PC-3 (cell line): ENCODE measurements at regions not wholly inside any gene's neighbourhood (a gene's known extent, or its start where the extent isn't known, plus 50 kb on each side); places are given as distances from the start of the nearest gene placed in this dataset.

Experiments used
- ATAC-seq: fragments of 200-7000 bp; cut with Tn5 transposase; 2 replicates; pipeline ENCODE4 v1.9.1; 2020; ENCODE audit warnings: mild to moderate bottlenecking, moderate library complexity
- BruUV-seq: library from RNA; stranded (reverse); fragments of 400-500 nt; replicated peaks from 2 replicates; lab custom pipeline; 2021; lab: Mats Ljungman, UMichigan
- CTCF ChIA-PET: fragments of 300-600 bp; sonication (Branson Sonifier 250); formaldehyde crosslinking; loops from one replicate; lab custom pipeline; 2022; ENCODE audit warnings: antibody characterized with exemption; lab: Charles Lee
- POLR2A ChIA-PET: fragments of 300-600 bp; sonication (Branson Sonifier 250); formaldehyde crosslinking; loops from one replicate; lab custom pipeline; 2022; ENCODE audit warnings: antibody characterized with exemption; ENCODE audit not compliant: unreplicated experiment; lab: Charles Lee
- DNase-seq: peaks from one replicate; pipeline ENCODE4 v3.0.0-alpha.2; 2015
- H2AFZ ChIP-seq: fragments of 300-600 bp; sonication (generic); 2 replicates; pipeline ENCODE4 v1.6.0; 2016; ENCODE audit warnings: antibody characterized with exemption, low read length
- H3F3A ChIP-seq: fragments of 300-600 bp; sonication (generic); one replicate; pipeline ENCODE4 v1.6.0; 2017; ENCODE audit warnings: antibody characterized with exemption, low read length, control low read depth, mild to moderate bottlenecking; ENCODE audit not compliant: unreplicated experiment
- H3K27ac ChIP-seq: fragments of 300-600 bp; sonication (generic); 2 replicates; pipeline ENCODE4 v1.5.1; 2016; ENCODE audit warnings: mild to moderate bottlenecking, low read length
- H3K27me3 ChIP-seq: fragments of 300-600 bp; sonication (generic); 2 replicates; pipeline ENCODE4 v1.6.1; 2016; ENCODE audit warnings: low read length, mixed read lengths
- H3K36me3 ChIP-seq: fragments of 300-600 bp; sonication (generic); 2 replicates; pipeline ENCODE4 v1.6.1; 2016; ENCODE audit warnings: low read depth, mixed run types, low read length, mixed read lengths
- H3K4me1 ChIP-seq: fragments of 300-600 bp; sonication (generic); 2 replicates; pipeline ENCODE4 v1.5.1; 2016; ENCODE audit warnings: low read length; ENCODE audit not compliant: insufficient read depth
- H3K4me2 ChIP-seq: fragments of 300-600 bp; sonication (generic); 2 replicates; pipeline ENCODE4 v1.6.0; 2016; ENCODE audit warnings: low read length
- H3K4me3 ChIP-seq: fragments of 300-600 bp; sonication (generic); 2 replicates; pipeline ENCODE4 v1.5.1; 2016; ENCODE audit warnings: mild to moderate bottlenecking, low read length, mixed read lengths
- H3K79me2 ChIP-seq: fragments of 300-600 bp; sonication (generic); 2 replicates; pipeline ENCODE4 v1.6.1; 2017; ENCODE audit warnings: low read length, mixed read lengths
- H3K9ac ChIP-seq: fragments of 300-600 bp; sonication (generic); 2 replicates; pipeline ENCODE4 v1.6.0; 2016; ENCODE audit warnings: mild to moderate bottlenecking, low read length
- H3K9me2 ChIP-seq: fragments of 300-600 bp; sonication (generic); replicated peaks from 2 replicates; pipeline ENCODE4 v1.6.1; 2016; ENCODE audit warnings: mixed run types, low read length, mixed read lengths
- H3K9me3 ChIP-seq: fragments of 300-600 bp; sonication (generic); 2 replicates; pipeline ENCODE4 v1.6.1; 2016; ENCODE audit warnings: low read length, mixed read lengths
- H4K20me1 ChIP-seq: fragments of 300-600 bp; sonication (generic); 2 replicates; pipeline ENCODE4 v1.6.1; 2016; ENCODE audit warnings: low read length, mixed read lengths
- CTCF ChIP-seq: fragments of 300-600 bp; sonication (generic); conservative IDR thresholded peaks from 2 replicates; pipeline ENCODE4 v1.5.1; 2017; ENCODE audit warnings: antibody characterized with exemption, low read depth, mild to moderate bottlenecking, low read length
- EZH2 ChIP-seq: fragments of 300-600 bp; sonication (generic); IDR thresholded peaks from one replicate; pipeline ENCODE4 v1.6.1; 2017; ENCODE audit warnings: antibody characterized with exemption, mild to moderate bottlenecking, low read length; ENCODE audit not compliant: unreplicated experiment
- EZH2phosphoT487 ChIP-seq: fragments of 300-600 bp; sonication (generic); IDR thresholded peaks from 2 replicates; pipeline ENCODE4 v1.6.1; 2018; ENCODE audit warnings: mild to moderate bottlenecking, antibody characterized with exemption, low read length, borderline replicate concordance
- intact Hi-C: fragments of 100-400 bp; cut with micrococcal nuclease; formaldehyde crosslinking; loops from 2 replicates; pipeline ENCODE4 v1.9.0; 2023

- no peak overlapping the region for H3K4me3 ChIP-seq
- DNase-seq: no peak
- no peak overlapping the region for H3K9ac ChIP-seq
- H3K36me3 ChIP-seq: no peaks in the 10 kb centered on the region
- H3K27ac ChIP-seq: no peak overlapping the region
- TF ChIP-seq CTCF (no peak), EZH2 (no peak), EZH2phosphoT487 (no peak)
- no peaks in the 10 kb centered on the region for H3K27me3 ChIP-seq
- no peaks in the 10 kb centered on the region for H3F3A ChIP-seq
- no peaks in the 10 kb centered on the region for H3K9me3 ChIP-seq
- peaks cover 13% of the 10 kb centered on the region for H3K4me1 ChIP-seq
- CTCF ChIA-PET: no interaction called here
- no peak overlapping the region for H3K4me2 ChIP-seq
- BruUV-seq: no TSS peak
- H3K9me2 ChIP-seq: no peaks in the 10 kb centered on the region; the same call in 1 of the 2 replicates
- no peaks in the 10 kb centered on the region for H4K20me1 ChIP-seq
- POLR2A ChIA-PET: no interaction called here
- ATAC-seq: no peak
- intact Hi-C loops: no loop called here
- no peak overlapping the region for H2AFZ ChIP-seq
- H3K79me2 ChIP-seq: no peaks in the 10 kb centered on the region
These were observed 283.8 kb upstream of the BMP2 start for GRCh38 chr20:6483727-6484126.

GRCh38 chr20:6482486-6482885, 285.0 kb upstream of the BMP2 start:
- Histone ChIP-seq H3K9me3 (no peaks in the 10 kb centered on the region), H3K4me3 (no peak overlapping the region), H3F3A (no peaks in the 10 kb centered on the region), H4K20me1 (no peaks in the 10 kb centered on the region), H3K9ac (no peak overlapping the region), H3K4me2 (no peak overlapping the region), H3K79me2 (no peaks in the 10 kb centered on the region), H3K27ac (no peak overlapping the region), H3K9me2 (no peaks in the 10 kb centered on the region; the same call in 1 of the 2 replicates), H3K27me3 (no peaks in the 10 kb centered on the region), H3K36me3 (no peaks in the 10 kb centered on the region), H3K4me1 (peaks cover 10% of the 10 kb centered on the region), H2AFZ (no peak overlapping the region)
- intact Hi-C loops: no loop called here
- ChIA-PET CTCF (no interaction called here), POLR2A (no interaction called here)
- DNase-seq (no peak), ATAC-seq (no peak)
- no TSS peak for BruUV-seq
- no peak for TF ChIP-seq EZH2
- TF ChIP-seq CTCF: no peak
- no peak for TF ChIP-seq EZH2phosphoT487

- H3K4me2 ChIP-seq: no peak overlapping the region
- no peaks in the 10 kb centered on the region for H3K79me2 ChIP-seq
- H3K9me2 ChIP-seq: no peaks in the 10 kb centered on the region; the same call in 1 of the 2 replicates
- H3K4me3 ChIP-seq: no peak overlapping the region
- no peaks in the 10 kb centered on the region for H3K27me3 ChIP-seq
- peak; percentile 13 for DNase-seq
- ChIA-PET POLR2A (no interaction called here), CTCF (no interaction called here)
- TF ChIP-seq EZH2 (no peak), EZH2phosphoT487 (no peak), CTCF (no peak)
- no peaks in the 10 kb centered on the region for H4K20me1 ChIP-seq
- H3K36me3 ChIP-seq: no peaks in the 10 kb centered on the region
- BruUV-seq: no TSS peak
- no peak overlapping the region for H3K9ac ChIP-seq
- H3K9me3 ChIP-seq: no peaks in the 10 kb centered on the region
- H3K27ac ChIP-seq: no peak overlapping the region
- peaks cover 10% of the 10 kb centered on the region for H3K4me1 ChIP-seq
- no peaks in the 10 kb centered on the region for H3F3A ChIP-seq
- no peak overlapping the region for H2AFZ ChIP-seq
- no peak for ATAC-seq
- intact Hi-C loops: no loop called here
These were observed 286.9 kb upstream of the BMP2 start for GRCh38 chr20:6480328-6481200.
